Right ventricle myocardium superior (tissue), 1 donor: ENCODE measurements at regions not wholly inside any gene's neighbourhood (a gene's known extent, or its start where the extent isn't known, plus 50 kb on each side); places are given as distances from the start of the nearest gene placed in this dataset.

Experiments
- ATAC-seq: fragments of 200-7000 bp; cut with Tn5 transposase; one replicate; pipeline ENCODE4 v1.9.1; 2020; ENCODE audit warnings: mild to moderate bottlenecking; ENCODE audit not compliant: poor library complexity
- DNase-seq: peaks from one replicate; pipeline ENCODE4 v3.0.0-alpha.2; 2020
- intact Hi-C: fragments of 100-400 bp; cut with DNase I; formaldehyde crosslinking; loops from one replicate; pipeline ENCODE4 v1.11.2; 2022
- donor health status: DM: no; HTN: yes; CAD: no; lungs with severe emphysema.

GRCh38 chr14:76974365-76974764 lies 54.1 kb downstream of the IRF2BPL start:
- intact Hi-C loops: no loop called here
- DNase-seq (no peak), ATAC-seq (no peak)

- intact Hi-C loops: no loop called here
- DNase-seq (no peak), ATAC-seq (no peak)
Measured at GRCh38 chr14:76971549-76971948, 57.0 kb downstream of the IRF2BPL start.

GRCh38 chr14:76968621-76969063 lies 59.9 kb downstream of the IRF2BPL start:
- intact Hi-C loops: no loop called here
- no peak for DNase-seq
- no peak for ATAC-seq

- DNase-seq: no peak
Measured at GRCh38 chr14:76967788-76968187, 60.7 kb downstream of the IRF2BPL start.

GRCh38 chr14:76965232-76965631 lies 63.3 kb downstream of the IRF2BPL start:
- ATAC-seq (no peak), DNase-seq (no peak)
- intact Hi-C loops: no loop called here

More at GRCh38 chr14:76967788-76968187, 60.7 kb downstream of the IRF2BPL start:
- intact Hi-C loops: no loop called here
- ATAC-seq: no peak

GRCh38 chr14:76964695-76965094 lies 63.8 kb downstream of the IRF2BPL start:
- intact Hi-C loops: no loop called here
- ATAC-seq (no peak), DNase-seq (no peak)

GRCh38 chr14:76963372-76963771 lies 65.1 kb downstream of the IRF2BPL start:
- DNase-seq (no peak), ATAC-seq (no peak)
- intact Hi-C loops: no loop called here

GRCh38 chr14:76962303-76962660 lies 66.2 kb downstream of the IRF2BPL start:
- ATAC-seq: no peak
- intact Hi-C loops: no loop called here
- no peak for DNase-seq

GRCh38 chr14:76961631-76962302 lies 66.7 kb downstream of the IRF2BPL start:
- DNase-seq (peak; percentile 88), ATAC-seq (peak; percentile 90)
- intact Hi-C loops: no loop called here

- intact Hi-C loops: loop anchor here (5.0 kb wide), 2 partner anchors 68 to 88 kb away; partner anchors contain the start of gene IRF2BPL
- ATAC-seq (no peak), DNase-seq (peak; percentile 53)
Measured at GRCh38 chr14:76958980-76959710, 69.4 kb downstream of the IRF2BPL start.

- DNase-seq (no peak), ATAC-seq (no peak)
- intact Hi-C loops: loop anchor here (5.0 kb wide), 2 partner anchors 69 to 89 kb away; partner anchors contain the start of gene IRF2BPL
Measured at GRCh38 chr14:76958020-76958979, 70.2 kb downstream of the IRF2BPL start.

- intact Hi-C loops: loop anchor here (2.0 to 5.0 kb wide), 3 partner anchors 39 to 90 kb away; partner anchors contain the start of gene IRF2BPL
- no peak for ATAC-seq
- no peak for DNase-seq
Measured at GRCh38 chr14:76957224-76957891, 71.2 kb downstream of the IRF2BPL start.

GRCh38 chr14:76956316-76957090 lies 72.0 kb downstream of the IRF2BPL start:
- DNase-seq: peak; percentile 94
- peak; percentile 87 for ATAC-seq
- intact Hi-C loops: loop anchor here (2.0 to 5.0 kb wide), 3 partner anchors 38 to 91 kb away; partner anchors contain the start of gene IRF2BPL

GRCh38 chr14:76955575-76956315 lies 72.8 kb downstream of the IRF2BPL start:
- intact Hi-C loops: loop anchor here (2.0 to 5.0 kb wide), 3 partner anchors 37 to 92 kb away; partner anchors contain the start of gene IRF2BPL
- DNase-seq: peak; percentile 54
- ATAC-seq: peak; percentile 22

GRCh38 chr14:76954394-76955190 lies 73.9 kb downstream of the IRF2BPL start:
- ATAC-seq (no peak), DNase-seq (no peak)
- intact Hi-C loops: loop anchor here (5.0 kb wide), 2 partner anchors 73 to 93 kb away; partner anchors contain the start of gene IRF2BPL

- intact Hi-C loops: no loop called here
- DNase-seq: peak; percentile 80
- ATAC-seq: peak; percentile 58
Measured at GRCh38 chr14:76953311-76953945, 75.1 kb downstream of the IRF2BPL start.
